ENCODE measurements at regions not wholly inside any gene's neighbourhood (a gene's known extent, or its start where the extent isn't known, plus 50 kb on each side); places are given as distances from the start of the nearest gene placed in this dataset.

DNA sequence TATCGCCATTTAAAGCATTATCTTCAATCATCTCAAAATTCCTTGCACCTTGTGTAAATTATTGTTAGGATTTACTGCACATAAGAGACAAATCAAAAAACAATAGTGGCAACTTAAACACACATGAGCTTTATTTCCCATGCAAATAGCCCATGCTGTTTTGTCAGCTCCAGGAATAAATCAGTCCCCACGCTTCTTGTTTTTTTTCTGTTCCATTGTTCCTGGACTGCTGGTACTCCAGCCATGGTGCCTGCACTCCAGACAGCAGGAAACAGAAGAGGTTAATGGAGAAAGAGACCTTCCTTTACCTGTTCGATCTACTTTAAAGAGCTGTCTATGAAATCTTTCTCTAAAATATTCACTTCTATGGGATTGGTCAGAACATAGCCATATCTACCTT lies 1515.7 kb upstream of the TENM3 start:
- no peak for DNase-seq (ENCODE audit: low read depth)

- DNase-seq (ENCODE audit: low read depth) = no peak
Measured at GRCh38 chr4:180734753-180735432, 1508.3 kb upstream of the TENM3 start.

DNA sequence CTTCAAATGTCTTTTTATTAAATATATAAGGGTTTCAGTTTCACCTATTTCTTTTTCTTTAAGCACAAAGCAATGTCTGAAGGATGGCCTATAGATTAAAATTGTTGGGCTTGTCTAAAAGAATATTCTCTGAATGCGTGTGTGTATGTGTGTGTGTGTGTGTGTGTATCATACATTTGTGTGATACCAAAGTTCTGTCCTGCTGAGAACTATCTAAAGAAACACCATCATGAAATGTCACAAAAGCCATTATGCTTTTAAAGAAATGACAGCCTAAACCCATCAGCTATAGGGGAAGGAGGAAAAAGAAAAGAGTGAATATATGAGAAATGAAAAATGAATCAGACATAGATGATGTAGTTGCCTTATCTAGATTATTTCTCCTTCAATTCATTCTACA lies 1501.5 kb upstream of the TENM3 start:
- DNase-seq (ENCODE audit: low read depth) = no peak

DNA sequence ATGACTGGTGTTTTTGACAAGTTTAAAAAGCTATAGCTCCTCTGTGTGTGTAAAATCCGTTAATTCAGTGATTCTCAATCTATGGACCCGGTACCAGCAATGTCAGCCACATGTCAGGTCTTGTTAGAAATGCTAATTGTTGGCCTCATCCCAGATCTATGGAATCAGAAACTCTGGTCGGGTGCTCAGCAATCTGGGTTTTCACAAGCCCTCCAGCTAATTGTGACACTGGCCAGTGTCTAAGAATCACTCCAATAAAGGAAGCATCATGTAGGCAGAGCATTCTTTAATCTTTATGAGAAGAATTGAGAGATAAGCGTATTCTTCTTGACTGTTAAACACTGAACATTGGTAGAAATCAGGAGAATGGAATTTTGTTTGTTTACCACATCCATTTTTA lies 1498.2 kb upstream of the TENM3 start:
- no peak for DNase-seq (ENCODE audit: low read depth)

- DNase-seq (ENCODE audit: low read depth) = no peak
Measured at GRCh38 chr4:180751009-180751408, 1492.2 kb upstream of the TENM3 start.

DNA sequence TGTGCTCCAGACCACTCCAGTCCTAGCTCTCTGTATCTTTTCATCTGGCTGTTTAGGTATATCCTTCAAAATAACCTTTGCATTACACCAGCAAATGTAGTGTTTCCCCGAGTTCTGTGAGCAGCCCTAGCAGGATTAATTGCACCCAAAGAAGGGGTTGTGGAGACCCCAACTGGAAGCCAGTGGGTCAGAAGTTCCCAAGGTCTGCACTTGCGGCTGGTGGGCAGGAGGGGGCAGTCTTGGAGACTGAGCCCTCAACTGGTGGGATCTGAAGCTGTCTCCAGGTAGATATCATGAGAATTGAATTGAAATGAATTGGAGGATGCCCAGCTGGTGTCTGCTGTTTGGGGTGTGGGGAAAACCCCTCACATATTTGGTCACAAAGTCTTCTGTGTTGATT lies 1485.3 kb upstream of the TENM3 start:
- DNase-seq (ENCODE audit: low read depth) = no peak

DNA sequence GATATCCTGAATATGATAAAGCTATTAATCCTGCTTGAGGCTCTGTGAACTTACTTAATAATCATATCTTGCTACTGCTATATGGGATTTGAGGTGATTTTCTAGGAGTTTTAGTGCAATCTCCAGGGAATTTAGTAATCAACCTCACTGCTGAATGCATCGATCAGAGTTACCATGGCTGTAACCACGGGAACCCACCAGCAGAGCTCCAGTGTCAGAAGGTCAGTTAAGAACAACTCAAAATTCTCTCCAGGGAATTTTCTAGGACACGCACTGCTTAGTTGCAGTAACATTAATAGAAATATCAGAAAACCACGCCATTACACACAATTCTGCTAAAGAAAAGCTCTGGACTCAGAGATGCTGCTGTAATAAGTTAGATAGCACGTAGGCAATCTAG lies 1477.2 kb upstream of the TENM3 start:
- DNase-seq (ENCODE audit: low read depth) = no peak

DNA sequence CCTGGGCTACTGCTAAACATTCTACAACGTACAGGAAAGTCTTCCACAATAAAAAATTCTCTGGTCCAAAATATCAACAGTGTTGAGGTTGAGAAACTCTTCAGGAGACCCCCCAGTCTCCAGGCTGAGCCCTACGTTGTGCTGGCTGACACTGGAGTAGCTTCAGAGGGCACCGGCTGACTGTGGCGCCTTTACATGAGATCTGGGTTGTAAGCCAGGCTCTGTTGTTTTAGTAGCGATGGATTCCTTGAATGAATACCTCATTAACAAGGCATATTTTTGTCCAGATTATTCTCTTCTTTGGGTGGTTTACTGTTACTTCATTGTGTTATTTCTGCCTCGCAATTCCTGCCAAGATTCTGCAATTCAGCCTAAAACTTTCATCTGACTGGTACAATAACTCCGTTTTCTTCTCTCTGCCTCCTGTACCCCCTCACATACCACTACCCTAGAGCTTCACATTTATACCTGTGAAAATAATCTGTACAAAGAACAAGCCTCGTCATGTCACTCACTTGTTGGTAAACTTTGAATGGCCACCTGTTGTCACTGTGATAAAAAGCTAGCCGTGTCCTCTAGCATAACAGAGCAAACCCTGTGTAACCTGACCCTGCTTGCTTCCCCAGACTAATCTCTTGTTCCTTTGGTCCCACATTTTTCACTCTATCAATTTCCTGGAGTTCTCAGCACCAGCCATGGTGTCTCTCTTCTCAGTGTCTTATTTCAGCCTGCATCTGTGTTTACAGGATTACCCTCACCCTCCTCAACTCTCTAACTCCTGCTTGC lies 1476.1 kb upstream of the TENM3 start:
- no peak for DNase-seq (ENCODE audit: low read depth)

- DNase-seq (ENCODE audit: low read depth) = no peak
Measured at GRCh38 chr4:180768610-180769009, 1474.6 kb upstream of the TENM3 start.

DNA sequence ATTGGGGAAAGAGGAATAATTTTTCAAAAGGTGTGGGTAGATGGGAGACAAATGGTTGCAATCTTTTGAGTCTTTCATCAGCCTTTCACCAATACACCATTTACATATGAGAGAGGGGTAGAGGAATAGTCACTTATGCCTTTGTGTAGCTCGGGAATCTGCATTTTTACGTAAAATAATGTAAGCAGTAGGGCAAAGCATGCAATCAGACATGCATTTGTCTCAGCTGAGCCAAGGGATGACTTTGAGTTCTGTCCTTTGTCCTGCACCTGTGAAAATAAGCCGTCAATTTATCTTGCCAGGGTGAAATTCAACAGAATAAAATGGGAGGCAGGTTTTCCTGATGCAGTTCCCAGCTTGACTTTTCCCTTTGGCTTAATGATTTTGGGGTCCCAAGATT lies 1473.4 kb upstream of the TENM3 start:
- DNase-seq (ENCODE audit: low read depth) = no peak

GRCh38 chr4:180770265-180770664 lies 1472.9 kb upstream of the TENM3 start:
- DNase-seq (ENCODE audit: low read depth) = no peak

- DNase-seq (ENCODE audit: low read depth) = no peak
Measured at GRCh38 chr4:180784940-180785339, 1458.3 kb upstream of the TENM3 start.

GRCh38 chr4:180788729-180789128 lies 1454.5 kb upstream of the TENM3 start:
- DNase-seq (ENCODE audit: low read depth) = no peak

DNA sequence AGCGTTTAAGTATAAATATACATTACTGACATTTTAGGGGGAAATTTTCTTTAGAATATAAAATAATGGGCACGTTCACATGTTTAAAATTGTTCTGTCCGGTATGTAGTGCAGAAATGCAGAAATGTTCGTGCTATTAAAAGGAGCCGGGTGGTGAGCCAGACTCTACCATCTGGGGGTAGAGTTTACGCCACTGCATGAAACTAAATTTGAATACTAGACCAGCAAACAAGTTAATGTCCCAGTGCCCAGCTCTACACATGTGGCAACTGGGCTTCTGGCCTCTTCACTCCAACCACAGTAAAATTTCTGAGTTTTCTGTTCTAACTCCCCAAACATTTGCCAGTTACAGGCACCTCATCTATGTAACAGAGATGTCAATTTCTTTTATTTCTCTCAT lies 1453.3 kb upstream of the TENM3 start:
- DNase-seq (ENCODE audit: low read depth) = no peak

- no peak for DNase-seq (ENCODE audit: low read depth)
Measured at GRCh38 chr4:180790471-180790870, 1452.7 kb upstream of the TENM3 start.

GRCh38 chr4:180792541-180792940 lies 1450.7 kb upstream of the TENM3 start:
- DNase-seq (ENCODE audit: low read depth) = no peak

GRCh38 chr4:180794333-180794732 lies 1448.9 kb upstream of the TENM3 start:
- no peak for DNase-seq (ENCODE audit: low read depth)

GRCh38 chr4:180798036-180798577 lies 1445.1 kb upstream of the TENM3 start:
- no peak for DNase-seq (ENCODE audit: low read depth)

DNA sequence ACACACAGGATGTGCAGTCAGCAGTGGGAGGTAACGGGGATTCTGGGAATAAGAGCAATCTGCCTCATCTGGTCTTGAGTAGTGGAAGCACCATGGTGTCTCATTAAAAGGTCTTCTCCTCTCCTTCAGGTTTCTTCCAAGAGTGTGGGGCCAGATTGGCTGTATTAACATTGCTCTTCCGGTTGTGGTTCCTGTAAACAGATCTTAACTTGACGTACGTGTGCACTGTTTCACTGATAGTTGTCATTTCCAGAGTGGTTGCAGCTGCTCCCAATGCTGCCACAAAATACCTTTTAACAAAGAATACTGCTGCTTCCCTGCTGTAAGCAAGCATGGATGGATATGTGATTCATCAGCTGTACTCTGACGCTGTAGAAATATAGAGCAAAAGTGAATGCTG lies 1443.4 kb upstream of the TENM3 start:
- DNase-seq (ENCODE audit: low read depth) = no peak

DNA sequence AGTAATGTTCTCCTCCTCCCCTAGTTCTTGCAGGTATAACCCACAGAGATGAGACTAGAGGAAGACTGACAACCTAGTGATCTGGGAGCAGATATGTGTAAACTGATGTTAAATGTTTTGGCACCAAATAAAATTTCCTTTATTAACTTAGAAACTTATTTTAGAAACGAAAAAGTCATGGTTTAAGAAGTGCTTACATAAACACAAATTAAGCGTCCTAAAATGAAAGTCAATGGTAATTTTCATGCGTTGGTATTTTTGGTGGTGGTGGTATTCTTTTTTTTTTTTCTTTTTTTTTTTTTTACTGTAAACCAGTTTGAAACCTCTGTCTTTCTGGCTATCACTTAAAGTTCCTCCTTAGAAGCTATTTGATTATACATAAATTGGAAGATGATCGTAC lies 1438.1 kb upstream of the TENM3 start:
- DNase-seq (ENCODE audit: low read depth) = no peak

DNA sequence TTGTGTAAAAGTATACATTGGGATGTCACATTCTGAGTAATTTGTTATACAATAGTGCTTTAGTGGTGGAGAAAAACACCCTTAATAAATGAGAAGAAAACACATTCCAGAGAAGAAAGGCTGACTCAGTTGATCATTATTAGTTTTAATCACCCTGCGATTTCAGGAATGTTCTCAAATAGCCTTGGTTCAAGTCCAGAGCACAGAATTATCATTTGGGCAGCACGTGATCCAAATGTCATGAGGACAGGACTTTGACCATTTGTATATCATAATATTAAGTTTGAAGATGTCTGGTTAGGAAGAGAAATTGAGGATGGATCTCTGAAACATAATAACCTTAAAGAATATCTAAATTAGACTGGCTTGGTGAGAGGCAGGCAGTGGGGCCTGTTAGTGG lies 1434.3 kb upstream of the TENM3 start:
- DNase-seq (ENCODE audit: low read depth) = no peak

GRCh38 chr4:180809439-180809838 lies 1433.8 kb upstream of the TENM3 start:
- no peak for DNase-seq (ENCODE audit: low read depth)

DNA sequence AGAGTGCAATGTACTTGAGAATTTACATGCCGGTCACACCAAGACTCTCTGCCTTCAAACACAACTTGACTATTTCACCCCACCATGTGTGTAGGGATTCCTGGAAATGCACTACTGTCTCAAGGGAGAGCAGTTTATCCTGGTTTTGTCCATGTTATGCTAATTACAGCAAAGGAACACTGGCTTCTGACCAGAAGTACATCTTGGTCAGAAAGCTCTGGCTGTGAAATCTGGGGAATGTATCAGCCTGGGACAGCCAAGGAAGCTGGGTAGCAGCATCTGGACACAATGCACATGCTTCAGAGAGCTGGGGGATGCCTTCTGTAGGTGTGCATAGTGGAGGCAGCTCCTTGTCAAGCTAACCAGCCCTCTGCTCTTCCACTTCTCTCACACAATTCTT lies 1432.6 kb upstream of the TENM3 start:
- no peak for DNase-seq (ENCODE audit: low read depth)

DNA sequence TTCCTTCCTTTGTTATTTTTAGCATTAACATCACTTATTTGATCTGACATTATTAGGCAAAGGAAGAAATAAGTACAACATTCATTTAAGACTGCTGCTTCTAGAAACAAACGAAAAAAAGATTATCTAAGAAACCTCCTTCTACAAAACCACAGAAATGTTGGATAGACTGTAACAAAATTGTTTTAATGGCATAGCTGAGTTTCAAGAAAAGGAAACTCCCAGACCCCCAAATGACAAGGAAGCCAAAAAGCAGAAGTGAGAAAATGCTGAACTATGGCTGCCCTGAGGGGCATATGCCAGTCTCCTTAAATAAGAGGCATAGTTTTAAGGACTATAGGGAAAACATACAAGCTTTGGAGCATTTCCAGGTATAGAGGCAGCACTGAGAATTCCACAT lies 1431.6 kb upstream of the TENM3 start:
- DNase-seq (ENCODE audit: low read depth) = no peak

All from GM04504 (cell line).